GM18499 (cell line): ENCODE measurements at regions not wholly inside any gene's neighbourhood (a gene's known extent, or its start where the extent isn't known, plus 50 kb on each side); places are given as distances from the start of the nearest gene placed in this dataset.
"Not testable (repeated sequence)": the region's sequence is repeated elsewhere in the genome, so short reads cannot be mapped to it uniquely, and the experiment has no call there.

Experiments used
- ATAC-seq: cut with Tn5 transposase; IDR thresholded peaks from one replicate; pipeline ENCODE4 v1.9.1; 2021; ENCODE audit warnings: moderate number of reproducible peaks; ENCODE audit not compliant: insufficient read depth, unreplicated experiment

DNA sequence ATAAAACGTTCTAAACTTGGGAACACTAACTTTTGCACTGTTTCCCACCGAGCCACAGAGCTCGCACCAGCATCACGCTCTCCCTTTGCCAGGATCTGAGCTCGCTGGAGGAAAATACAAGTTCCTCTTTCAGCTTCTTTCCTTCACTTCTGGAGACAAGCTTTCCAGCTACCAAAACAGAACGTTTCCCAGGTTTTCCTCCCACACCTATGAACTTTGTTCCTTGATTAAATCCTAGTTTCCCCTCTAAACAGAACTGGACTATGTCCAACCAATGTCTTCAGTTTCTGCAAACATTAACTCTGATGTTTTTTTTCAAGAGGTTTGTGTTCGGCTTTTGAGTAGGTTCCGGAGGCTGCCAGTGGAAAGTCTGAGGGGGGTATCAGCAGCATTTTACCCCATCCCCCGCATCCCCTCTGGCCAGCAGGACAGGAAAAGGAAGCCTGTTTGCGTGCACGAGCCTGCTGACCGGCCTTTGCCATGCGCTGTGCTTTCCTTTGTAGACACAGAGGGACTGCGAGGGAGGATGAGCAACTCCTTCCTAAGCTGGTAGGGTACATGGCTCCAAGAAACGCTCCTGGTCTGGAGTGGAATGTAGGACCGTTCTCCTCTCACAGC is 135.5 kb downstream of the LY86 start:
- no peak for ATAC-seq

DNA sequence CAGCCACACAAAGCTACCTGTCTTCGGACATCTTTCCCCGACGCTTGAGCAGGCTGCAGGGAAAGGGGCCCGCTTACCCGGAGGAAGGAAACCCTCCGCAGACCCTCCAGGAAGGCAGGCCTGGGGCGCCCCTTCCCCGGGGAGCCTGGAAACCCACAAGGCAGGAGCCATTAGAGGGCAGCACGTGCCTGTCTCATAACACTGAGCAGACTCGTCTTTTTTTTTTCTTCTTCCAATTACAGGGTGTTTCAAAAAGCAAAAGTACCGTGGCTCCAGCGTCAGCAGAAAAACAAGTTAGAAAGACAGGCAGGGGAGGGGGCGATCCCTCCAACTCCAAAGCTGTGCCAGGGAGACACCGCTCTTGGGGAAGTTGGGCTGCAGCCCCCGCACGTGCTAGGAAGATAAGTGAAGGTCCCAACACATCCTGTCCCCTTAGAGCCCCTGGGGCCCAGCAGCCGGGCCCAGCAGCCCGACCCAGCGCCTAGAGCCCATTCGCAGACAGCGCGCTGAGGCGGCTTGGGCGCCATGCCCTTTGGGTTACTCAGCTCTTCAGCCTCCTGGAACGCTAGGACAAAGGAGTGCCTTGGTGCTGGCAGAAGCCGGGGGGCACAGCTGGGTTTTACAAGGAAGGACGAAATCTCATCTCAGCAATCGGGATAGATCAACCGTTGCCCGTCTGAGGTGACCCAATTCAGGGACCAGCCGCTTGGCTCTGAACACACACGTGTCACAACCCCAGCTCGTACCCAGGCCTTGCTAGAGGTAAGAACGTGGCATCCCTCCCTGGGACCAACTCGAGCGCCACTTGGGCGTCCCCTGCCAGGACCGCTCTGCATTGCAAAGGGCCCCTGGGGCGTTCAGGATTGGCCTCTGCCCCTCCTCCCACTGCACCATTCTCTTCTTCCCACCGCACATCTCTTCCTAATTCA is 136.3 kb downstream of the LY86 start:
- no peak for ATAC-seq

DNA sequence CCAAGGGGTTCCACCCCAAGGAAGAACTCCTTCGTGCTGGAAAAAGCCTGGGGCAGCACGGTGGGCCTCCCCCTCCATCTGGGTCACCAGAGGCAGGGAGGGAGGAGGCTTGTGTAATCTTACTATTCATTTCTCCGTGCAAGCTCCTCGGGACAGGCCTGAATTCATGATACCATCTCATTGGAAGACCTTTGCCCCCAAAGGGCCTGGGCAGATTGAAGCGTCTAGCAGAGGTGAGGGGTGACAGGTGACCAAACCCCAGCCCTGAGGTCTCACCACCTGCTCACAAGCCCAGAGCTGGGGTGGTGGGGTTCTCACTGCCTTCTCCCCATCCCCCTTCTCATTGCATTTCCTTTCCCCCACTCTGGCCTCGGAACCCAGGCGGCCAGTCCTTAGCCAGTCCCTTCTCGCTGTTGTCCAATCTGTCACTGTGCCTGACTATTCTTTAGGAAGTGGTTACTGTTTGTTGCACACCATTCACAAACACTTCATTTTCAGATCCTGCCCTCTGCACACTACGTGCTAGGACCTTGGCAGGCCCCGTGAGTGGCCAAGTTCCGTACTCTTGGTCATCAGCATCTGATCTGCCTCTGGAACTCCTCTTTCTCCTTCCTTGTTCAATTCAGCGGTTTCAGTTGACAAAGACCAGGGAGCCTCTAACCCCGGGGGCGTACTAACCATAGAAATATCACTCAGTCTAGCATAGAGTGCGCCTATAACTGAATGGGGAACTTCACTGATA is 137.1 kb downstream of the LY86 start:
- no peak for ATAC-seq

DNA sequence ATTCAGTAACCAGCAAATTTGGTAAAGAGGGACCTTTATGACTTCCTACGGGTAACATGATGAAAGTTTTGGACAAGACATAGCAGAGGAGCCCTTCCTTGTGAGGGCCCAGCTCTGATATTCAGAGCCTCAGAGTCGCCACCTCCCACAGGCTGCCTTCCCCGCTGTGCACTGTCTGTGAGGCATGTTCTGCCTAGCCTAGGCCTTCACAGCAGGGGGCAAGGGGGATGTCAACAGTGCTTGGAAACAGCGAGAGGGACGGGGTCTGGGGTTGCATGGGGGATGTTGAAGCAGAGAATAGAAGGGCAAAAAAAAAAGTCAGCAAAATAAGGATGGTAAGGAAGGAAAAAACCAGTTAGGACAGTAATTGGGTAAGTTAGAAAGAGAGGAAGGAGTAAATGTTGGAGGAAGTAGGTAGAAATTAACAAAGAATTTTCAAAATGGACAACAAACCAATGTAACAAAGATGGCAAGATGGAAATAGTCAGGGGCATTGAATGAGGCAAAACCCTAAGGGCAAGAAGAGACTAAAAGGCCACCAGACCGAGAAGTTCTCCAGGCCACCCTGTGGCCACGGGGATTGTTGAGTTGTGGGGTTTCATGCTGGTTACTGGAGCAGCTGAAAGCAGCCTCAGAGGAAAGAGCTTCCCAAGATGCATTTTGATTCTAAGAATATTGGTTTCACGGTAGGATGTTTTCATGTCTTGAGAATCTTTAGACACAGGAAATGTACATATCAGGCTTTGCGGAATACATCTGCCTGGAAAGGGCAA is 139.8 kb downstream of the LY86 start:
- no peak for ATAC-seq

DNA sequence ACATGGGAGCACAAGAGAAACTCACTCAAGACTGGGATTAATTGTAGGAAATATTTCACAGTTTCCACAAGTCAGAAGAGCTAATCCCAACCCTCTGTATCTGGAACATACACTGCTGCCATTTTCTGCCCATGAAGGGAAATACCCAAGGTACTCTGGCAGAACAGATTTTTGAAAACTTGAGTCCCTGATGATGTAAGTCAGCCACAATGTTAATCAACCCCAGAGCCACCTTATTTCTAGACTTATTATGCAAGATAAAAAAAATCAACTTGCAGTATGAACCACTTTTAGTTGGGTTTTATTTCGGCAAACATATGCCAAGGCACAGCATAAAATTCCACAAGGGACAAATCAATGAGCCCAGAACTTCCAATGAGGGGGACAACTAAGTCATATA is 141.5 kb downstream of the LY86 start:
- no peak for ATAC-seq

DNA sequence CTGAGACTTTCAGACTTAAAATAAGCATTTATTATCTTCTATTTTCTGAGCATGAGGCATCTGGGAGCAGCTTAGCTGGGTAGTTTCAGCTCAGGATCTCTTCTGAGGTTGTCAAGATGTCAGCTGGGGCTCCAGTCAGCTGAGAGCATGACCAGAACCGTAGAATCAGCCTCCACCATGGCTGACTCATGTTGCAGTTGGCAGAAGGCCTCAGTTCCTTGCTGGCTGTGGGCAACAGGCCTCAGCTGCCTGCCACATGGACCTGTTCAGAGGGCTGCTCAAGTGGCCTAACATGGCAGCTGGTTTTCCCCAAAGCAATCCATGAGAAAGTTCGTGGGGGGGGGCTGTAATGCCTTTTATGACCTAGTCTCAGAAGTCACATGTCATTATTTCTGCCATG is 142.3 kb downstream of the LY86 start:
- ATAC-seq, result no peak

DNA sequence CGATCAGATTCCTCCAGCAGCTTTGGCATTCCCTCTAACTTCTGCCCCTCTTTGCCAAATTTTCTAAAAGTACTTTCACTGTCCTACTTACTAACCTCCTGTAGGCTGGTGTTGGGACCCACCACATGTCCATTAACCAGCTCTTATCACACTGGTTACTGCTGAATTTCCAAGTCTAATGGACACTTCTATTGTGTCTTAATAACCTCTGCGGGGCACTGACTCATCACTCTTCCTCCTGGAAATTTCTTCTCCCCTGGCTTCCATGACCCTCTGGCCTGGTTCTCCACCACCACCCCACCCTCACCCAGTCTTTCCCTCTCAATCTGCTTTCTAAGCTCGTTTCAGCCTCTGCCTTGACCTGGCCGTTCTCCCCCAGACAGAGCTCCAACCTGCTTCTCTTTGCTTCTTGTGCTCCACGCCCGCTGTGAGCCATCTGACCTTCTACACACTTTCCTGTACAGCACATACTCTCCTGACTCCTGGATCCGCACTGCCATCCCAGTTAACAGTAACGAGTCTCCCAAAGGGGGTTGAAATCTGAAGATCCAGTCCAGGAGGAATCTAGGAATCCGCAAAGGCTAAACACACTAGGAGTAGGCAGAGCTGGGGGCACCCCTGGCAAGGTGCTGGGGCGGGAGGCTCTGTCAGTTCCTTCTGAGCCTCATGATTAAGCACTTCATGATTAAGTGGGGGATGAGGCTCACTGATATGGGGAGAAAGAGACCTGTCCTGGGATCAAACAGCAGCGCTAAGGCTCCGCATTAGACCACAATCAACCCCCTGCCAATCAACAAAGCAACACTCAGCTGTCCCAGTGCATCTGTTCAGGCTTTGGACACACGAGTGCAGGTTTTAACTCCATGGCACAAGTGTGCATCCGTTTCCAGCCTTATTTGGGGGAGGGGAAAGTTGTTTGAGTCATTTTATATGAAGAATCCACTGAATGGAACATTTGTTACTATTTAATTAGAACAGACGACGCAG is 146.3 kb downstream of the LY86 start:
- ATAC-seq, result no peak

DNA sequence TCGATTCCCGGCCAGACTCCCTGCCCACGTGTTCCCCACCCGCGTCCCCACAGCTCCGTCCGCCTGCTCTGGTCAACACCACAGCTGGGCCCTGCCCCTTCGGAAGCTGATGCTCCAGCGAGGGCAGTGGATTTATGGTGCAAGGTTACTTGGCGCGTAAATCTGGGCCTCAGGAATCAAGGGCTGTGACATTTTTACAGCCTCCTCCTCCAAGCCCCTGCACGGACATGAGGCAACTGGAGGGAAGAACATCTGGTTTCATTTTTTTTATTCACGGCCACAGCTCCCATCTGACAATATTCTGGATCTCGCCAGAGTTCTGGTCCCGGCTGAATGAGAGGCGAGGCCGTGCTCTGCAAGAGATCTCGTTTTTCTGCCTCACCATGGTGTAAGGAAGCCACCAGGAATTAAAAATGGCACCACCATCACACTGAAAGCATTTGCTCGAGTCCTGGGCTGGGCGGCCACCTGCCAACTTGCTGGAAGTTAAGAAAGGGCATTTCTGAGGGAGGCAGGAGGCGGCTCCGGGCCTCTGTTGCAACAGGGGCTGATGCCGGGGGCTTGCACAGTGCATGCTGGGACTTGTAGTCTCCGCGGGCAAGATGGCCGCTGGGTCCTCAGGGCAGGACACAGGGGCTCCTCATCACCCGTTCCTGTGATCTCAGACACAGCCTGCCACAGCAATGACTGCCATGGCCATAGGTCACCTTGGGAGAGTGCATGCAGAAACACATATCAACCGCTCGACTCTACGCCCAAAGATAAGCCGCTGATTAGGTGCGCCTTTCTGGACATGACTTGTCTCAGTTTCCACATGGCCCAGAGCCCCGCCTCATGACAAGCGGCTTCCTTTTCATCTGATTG is 148.5 kb downstream of the LY86 start:
- ATAC-seq, result no peak

DNA sequence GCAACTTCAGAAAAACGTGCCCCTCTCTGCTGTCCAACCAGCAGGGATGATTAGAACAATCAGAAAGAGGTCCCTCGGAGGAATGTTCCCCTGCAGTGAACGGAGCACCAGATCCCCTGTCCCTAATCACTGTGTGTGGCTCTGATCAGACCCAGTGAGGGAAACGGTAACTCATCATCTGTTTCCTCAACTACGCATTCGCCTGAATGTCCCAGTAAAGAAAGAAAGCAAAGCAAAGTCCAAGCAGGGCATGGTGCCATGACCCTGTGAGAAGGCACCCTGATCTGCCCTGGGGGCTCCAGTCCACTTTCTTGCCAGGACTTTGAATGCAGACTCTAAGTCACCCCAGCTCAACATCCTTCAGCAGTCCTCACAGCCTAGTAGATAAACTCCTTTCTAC is 149.2 kb downstream of the LY86 start:
- no peak for ATAC-seq

DNA sequence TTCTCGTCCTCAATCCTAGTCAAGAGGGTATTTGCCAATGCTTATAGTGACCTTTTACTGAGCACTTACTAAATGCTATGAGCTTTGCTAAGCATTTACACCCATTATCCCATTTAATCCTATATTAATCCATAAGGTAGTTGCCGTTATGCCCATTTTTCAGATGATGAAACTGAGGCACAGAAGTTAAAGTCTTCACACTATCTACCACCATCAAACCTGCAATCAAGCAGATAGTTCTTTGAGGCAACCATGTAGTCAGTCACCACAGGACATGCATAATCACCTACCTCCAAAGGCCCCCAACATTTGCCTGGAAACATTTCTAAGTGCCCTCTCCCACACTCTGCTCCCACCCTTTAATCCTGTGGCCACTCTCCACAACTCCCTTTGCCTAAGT is 149.6 kb downstream of the LY86 start:
- ATAC-seq, result no peak

DNA sequence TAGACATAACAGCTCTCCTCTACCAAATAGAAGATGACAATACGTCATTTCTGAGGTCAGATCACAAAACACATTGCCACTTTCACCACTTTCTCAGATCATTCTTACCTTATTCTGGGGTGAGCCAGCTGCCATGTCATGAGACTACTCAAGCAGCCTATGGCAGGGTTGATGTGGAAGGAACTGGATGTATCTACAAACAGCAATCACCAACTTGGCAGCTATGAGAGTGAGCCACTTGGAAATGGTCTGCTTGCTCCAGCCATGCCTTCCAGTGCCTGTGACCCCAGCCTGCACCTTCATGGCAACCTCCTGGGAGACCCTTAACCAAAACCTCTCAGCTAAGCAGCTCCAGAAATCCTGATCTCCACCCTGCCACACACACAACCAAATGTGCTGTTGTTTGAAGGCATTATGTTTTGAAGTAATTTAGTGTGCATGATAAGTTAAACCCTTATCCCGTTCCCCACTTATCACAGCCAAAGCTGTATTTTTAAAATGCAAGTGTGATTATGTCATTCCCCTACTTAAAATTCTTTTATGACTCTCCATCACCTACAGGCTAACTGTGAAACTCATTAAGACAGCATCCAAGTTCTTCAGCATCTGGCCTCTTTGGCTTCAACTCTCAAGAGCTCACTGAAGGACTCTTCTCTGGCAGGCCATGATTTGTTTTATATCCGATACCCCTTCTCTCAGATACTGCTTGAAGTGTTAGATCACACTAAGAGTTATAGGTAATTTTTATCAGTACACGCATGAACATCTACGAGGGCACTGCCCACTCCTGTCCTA is 150.6 kb downstream of the LY86 start:
- ATAC-seq, result no peak

DNA sequence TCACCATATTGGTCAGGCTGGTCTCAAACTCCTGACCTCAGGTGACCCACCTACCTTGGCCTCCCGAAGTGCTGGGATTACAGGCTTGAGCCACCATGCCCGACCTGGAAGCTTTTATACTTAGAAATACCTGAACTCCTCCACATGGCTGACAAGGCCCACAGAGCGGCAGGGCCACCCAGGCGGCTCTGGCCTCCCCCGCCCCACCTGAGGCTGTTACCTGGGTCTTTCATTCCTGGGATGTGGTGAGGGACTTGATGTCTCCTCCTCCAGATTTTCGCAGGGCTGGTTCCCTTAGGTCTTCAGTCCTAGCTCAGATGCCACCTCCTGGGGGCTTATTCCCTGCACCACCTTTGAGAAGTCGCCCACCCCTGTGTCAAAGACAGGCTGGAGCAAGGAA is 152.1 kb downstream of the LY86 start:
- ATAC-seq, result no peak

DNA sequence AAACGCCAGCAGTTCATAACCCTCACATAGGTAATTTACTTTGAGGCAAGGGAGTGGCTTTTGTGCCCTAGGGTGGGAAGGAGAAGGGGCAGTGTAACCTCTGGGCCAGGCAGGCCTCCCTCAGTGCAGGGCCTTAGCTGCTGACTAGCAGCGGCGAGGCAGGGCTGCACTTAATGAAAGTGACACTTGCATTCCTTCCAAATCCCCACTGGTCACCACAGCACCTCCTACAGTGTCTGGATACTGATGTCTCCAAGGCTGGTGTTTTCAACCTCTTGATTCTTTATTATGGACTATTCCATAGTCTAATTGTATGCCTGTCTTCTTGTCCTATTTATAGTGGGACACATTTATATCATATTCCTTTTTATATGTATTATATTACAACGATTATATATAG is 152.7 kb downstream of the LY86 start:
- ATAC-seq, result no peak

DNA sequence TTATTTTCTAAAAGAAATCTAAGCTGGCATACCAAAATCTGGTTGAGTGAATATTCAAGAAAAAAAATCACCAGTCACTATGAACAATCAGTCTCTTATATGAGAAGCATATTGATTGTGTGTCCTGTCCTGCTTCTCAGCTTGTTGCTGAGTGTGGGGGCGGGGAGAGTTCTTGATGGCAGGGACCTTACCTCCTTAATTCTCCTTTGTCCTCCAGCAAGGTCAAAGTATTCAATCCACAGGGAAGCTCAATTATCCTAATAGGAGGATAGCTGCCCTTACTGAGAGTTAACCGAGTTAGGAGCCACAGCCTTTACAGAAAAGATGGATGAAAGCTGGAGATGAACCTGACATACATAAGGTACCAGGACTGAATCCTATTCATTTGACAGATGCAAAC is 154.0 kb downstream of the LY86 start:
- no peak for ATAC-seq

DNA sequence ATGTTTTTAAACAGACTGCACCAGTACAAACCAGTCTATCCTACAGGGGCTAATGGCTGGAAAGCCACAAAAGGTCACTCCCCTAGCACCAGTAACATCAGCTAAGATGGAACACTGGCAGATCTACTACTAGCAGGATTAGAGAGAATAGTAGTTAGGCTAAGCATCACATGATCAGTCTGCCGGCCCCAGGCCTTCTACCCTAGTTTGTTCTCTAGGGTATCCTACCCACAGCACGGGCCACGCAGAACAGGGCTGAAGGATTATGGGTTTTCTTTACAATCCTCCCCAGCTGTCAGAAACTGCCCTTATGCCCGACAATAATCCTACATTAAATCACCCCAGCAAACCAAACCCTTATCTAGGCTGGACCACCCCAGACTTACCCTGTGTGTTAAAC is 156.0 kb downstream of the LY86 start:
- no peak for ATAC-seq

DNA sequence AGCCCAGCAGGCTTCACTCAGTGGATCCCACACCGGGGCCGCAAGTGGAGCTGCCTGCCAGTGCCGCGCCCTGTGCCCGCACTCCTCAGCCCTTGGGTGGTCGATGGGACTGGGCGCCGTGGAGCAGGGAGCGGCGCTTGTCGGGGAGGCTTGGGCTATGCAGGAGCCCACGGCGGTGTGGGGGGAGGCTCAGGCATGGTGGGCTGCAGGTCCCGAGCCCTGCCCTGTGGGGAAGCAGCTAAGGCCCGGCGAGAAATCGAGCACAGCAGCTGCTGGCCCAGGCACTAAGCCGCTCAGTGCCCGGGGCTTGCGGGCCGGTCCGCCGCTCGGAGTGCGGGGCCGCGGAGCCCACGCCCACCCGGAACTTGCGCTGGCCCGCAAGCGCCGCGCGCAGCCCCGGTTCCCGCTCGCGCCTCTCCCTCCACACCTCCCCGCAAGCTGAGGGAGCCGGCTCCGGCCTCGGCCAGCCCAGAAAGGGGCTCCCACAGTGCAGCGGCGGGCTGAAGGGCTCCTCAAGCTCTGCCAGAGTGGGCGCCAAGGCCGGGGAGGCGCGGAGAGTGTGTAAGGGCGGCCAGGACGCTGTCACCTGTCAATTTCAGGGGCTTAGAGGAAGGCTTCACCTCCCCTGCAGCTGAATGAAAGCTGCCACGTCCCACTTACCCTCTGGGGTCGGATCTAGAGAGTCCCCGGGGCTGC is 157.3 kb downstream of the LY86 start:
- not testable (repeated sequence) for ATAC-seq

DNA sequence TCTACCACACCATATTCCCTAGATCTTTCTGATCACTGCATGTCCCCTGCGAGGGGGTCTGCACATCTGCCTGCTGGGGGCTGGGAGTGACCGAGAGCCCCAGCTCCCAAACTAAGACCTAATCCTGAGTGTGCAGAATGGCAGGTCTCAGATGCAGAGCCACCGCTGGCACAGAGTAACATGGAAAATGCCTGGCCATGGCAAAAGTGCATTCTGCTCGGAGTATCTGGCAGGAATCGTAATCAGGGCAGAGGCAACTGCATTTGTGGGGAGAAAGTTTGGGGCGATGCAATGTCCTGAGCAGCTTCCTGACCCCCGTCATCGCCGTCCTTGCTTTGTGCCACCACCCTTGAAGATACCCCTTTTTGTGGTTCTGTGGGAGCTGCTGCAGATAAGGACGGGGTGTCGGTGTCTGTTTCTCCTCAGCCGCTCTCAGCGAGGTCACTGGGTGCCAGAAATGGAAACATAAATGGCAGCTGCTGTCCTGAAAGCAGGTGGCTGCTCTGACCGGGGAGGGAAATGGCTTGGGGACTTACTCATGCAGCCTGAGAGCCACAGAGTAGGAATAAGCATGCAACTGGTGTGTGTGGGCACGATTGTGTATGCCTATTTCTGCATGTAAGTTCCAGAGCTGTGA is 157.9 kb downstream of the LY86 start:
- no peak for ATAC-seq
